ENCODE measurements at regions not wholly inside any gene's neighbourhood (a gene's known extent, or its start where the extent isn't known, plus 50 kb on each side); places are given as distances from the start of the nearest gene placed in this dataset.
"Not testable (repeated sequence)": the region's sequence is repeated elsewhere in the genome, so short reads cannot be mapped to it uniquely, and the experiment has no call there.

- no peak for DNase-seq
Observed at GRCh38 chr5:159800131-159800840, 116.0 kb upstream of the ADRA1B start.

GRCh38 chr5:159801303-159801702, 115.0 kb upstream of the ADRA1B start:
- DNase-seq = no peak

- no peak for DNase-seq
Observed at GRCh38 chr5:159802661-159803060, 113.6 kb upstream of the ADRA1B start.

- no peak for DNase-seq
Observed at GRCh38 chr5:159804121-159804520, 112.2 kb upstream of the ADRA1B start.

GRCh38 chr5:159805021-159805420, 111.3 kb upstream of the ADRA1B start:
- no peak for DNase-seq

- not testable (repeated sequence) for DNase-seq
Observed at GRCh38 chr5:159807135-159807534, 109.1 kb upstream of the ADRA1B start.

- DNase-seq = no peak
Observed at GRCh38 chr5:159807586-159807985, 108.7 kb upstream of the ADRA1B start.

- DNase-seq = no peak
Observed at GRCh38 chr5:159811712-159812111, 104.6 kb upstream of the ADRA1B start.

- DNase-seq = not testable (repeated sequence)
Observed at GRCh38 chr5:159812759-159813158, 103.5 kb upstream of the ADRA1B start.

GRCh38 chr5:159814222-159814621, 102.1 kb upstream of the ADRA1B start:
- no peak for DNase-seq

GRCh38 chr5:159814805-159815585, 101.3 kb upstream of the ADRA1B start:
- DNase-seq = no peak

- no peak for DNase-seq
Observed at GRCh38 chr5:159817262-159818029, 98.8 kb upstream of the ADRA1B start.

GRCh38 chr5:159819591-159820411, 96.5 kb upstream of the ADRA1B start:
- no peak for DNase-seq

- no peak for DNase-seq
Observed at GRCh38 chr5:159820692-159821091, 95.6 kb upstream of the ADRA1B start.

GRCh38 chr5:159821461-159821940, 94.8 kb upstream of the ADRA1B start:
- no peak for DNase-seq

- DNase-seq = no peak
Observed at GRCh38 chr5:159824188-159825161, 91.8 kb upstream of the ADRA1B start.

GRCh38 chr5:159825551-159826051, 90.7 kb upstream of the ADRA1B start:
- no peak for DNase-seq

- DNase-seq = no peak
Observed at GRCh38 chr5:159826351-159827214, 89.7 kb upstream of the ADRA1B start.

GRCh38 chr5:159827861-159828260, 88.4 kb upstream of the ADRA1B start:
- DNase-seq = no peak

GRCh38 chr5:159832073-159832472, 84.2 kb upstream of the ADRA1B start:
- no peak for DNase-seq
